B cell (primary cell): ENCODE measurements at regions not wholly inside any gene's neighbourhood (a gene's known extent, or its start where the extent isn't known, plus 50 kb on each side); places are given as distances from the start of the nearest gene placed in this dataset.

Source experiments
- EZH2 ChIP-seq: IDR thresholded peaks from 2 replicates; pipeline ENCODE4 v1.6.1; 2012; ENCODE audit warnings: borderline replicate concordance, low read depth, mild to moderate bottlenecking, moderate library complexity, low read length; ENCODE audit not compliant: insufficient read depth, poor library complexity, severe bottlenecking
- TF ChIP-seq, protein P1 (sequence below): fragments of 200-600 bp; IDR thresholded peaks from one replicate; pipeline ENCODE4 v1.8.0; 2022; ENCODE audit warnings: antibody characterized with exemption, mild to moderate bottlenecking

GRCh38 chr20:11193241-11193640 lies 519.4 kb upstream of the JAG1 start:
- TF ChIP-seq, protein P1, sequence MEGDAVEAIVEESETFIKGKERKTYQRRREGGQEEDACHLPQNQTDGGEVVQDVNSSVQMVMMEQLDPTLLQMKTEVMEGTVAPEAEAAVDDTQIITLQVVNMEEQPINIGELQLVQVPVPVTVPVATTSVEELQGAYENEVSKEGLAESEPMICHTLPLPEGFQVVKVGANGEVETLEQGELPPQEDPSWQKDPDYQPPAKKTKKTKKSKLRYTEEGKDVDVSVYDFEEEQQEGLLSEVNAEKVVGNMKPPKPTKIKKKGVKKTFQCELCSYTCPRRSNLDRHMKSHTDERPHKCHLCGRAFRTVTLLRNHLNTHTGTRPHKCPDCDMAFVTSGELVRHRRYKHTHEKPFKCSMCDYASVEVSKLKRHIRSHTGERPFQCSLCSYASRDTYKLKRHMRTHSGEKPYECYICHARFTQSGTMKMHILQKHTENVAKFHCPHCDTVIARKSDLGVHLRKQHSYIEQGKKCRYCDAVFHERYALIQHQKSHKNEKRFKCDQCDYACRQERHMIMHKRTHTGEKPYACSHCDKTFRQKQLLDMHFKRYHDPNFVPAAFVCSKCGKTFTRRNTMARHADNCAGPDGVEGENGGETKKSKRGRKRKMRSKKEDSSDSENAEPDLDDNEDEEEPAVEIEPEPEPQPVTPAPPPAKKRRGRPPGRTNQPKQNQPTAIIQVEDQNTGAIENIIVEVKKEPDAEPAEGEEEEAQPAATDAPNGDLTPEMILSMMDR, result no peak
- TF ChIP-seq EZH2, result no peak
